NCI-H1417 treated with DMSO at 0.1 percent for 48 hours (cell line): ENCODE measurements at regions not wholly inside any gene's neighbourhood (a gene's known extent, or its start where the extent isn't known, plus 50 kb on each side); places are given as distances from the start of the nearest gene placed in this dataset.

Source experiments
- DNase-seq: peaks from one replicate; lab custom pipeline; 2025; lab: John Stamatoyannopoulos, UW

GRCh38 chr3:177512945-177513814 lies 315.9 kb upstream of the TBL1XR1 start:
- no peak for DNase-seq

- no peak for DNase-seq
Measured at GRCh38 chr3:177513815-177514610, 316.7 kb upstream of the TBL1XR1 start.

DNA sequence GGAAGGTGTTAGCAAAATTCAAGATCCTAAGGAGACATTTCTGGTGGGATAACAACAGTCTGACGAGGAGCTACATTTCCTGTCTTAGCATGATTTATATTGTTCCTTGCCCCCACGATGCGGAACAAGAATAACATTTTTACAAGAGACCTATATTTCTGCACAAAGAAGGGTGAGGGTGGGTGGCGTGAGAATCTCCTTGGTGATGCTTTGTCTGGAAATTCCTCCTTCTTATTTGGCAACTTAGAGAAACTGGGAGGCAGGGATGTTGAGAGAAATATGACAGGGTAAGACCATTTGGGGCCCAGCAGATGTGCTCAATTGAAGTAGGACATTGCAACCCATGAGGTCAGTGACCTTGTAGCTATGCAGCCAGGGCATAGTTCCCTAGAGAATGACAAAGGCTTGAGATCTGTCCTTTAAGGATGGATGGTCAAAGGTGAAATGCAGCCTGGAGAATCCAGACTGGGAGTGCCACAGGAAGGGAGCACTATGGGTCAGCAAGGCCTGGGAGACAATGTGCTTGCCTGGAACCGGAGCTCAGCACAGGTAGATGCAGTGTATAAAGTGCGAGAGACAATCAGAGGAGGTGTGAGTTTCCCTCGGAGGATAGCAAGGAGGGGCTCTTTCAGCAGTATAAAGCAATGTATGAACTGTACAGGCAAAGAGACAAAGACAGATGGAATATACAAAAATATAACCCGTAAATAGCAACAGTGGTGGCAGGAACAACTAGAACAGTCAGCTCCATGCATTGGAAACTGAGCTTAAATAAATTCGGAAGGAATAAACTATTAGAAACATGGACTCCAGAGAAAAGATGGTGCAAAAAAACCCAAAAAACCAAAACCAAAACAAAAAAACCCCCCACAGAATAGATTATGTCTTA lies 317.6 kb upstream of the TBL1XR1 start:
- DNase-seq = no peak

DNA sequence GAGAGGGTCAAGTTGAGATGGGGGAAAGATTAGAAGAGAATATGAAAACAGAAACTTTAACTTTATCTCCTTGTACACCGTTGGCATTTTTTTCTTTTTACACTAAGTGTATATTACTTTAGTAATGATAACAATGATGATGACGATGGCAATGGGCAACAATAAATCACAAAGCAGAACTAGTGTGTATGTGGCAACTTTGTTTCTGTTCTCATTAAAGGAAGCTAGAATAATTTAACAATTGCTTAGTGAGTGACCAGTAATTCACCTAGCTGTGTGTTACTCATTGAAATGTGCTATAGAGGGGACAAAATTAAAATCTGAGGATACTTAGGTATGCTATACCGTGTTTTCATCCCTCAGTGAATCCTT lies 318.5 kb upstream of the TBL1XR1 start:
- no peak for DNase-seq

GRCh38 chr3:177516158-177517011 lies 319.1 kb upstream of the TBL1XR1 start:
- DNase-seq = no peak

- no peak for DNase-seq
Measured at GRCh38 chr3:177517906-177518305, 320.6 kb upstream of the TBL1XR1 start.

- DNase-seq = no peak
Measured at GRCh38 chr3:177519588-177519987, 322.3 kb upstream of the TBL1XR1 start.

GRCh38 chr3:177521305-177521704 lies 324.0 kb upstream of the TBL1XR1 start:
- no peak for DNase-seq

DNA sequence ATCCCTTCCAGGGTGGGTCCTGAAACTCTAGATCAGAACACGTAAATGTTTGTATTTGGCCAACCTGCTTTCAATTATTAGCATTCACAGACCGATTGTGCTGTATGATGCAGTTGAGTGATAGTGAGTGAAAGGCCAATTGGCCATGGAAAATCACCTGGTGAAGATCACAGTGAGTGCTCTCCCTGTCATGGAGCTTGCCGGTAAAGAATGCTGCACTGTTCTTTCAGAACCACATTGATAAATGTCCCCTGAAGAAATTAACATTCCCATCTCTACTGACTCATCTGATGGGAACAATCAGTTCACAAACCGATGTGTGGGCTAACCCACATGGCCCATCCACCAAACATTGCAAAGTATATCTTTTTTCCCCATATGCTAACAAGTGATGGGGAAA lies 324.8 kb upstream of the TBL1XR1 start:
- DNase-seq = no peak

DNA sequence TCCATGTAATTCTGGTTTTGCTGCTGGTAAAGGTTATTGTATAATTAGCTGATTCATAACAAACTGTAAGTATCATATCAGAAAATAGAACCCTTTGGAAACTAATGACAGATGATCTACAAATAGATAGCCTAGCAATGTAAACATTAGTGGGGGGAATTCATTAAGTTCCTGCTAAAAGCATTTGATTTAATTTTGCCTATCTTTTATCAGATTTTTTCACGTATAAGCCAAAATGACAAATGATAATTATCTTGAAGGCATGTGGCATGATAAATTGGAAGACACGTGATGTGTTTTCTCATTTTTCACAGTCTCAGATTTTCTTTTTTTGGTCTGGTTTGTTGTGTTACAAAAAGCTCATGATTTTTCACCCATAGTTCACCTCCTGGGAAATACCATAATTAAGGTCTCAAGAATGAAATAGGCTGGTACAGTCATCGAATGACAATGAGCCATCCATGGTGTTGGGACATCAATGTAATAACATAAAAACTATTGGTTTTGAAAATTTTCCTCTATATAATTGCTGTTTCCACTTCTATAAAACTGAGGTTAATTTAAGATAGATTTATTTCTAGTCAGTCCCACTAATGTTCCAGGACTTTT lies 325.9 kb upstream of the TBL1XR1 start:
- DNase-seq = no peak

DNA sequence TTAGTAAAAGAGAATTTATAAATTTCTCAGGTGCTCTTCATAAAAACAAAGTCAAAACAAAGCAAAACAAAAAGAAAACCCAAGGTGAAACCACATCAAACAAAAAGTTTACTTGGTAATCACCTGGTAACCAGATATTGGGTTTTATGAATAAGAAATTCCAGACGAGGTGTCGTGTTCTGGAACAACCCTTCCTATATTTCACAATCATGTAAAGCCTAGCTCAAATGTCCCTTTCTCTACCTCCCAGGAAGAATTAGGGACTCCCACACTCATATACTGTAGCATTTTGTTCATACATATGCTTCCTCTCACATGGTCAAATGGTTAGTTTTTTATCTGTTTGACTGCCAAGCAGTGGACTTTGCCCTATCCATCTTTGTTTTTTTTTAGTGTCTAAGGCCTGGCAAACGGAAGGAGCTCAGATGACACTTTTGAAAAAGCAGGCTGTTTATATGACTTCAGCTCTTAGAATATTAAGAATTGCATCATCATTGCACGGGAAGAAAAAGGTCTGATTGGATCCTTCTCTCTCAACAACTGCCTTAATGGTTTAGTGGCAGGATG lies 326.7 kb upstream of the TBL1XR1 start:
- DNase-seq = no peak

- no peak for DNase-seq
Measured at GRCh38 chr3:177524742-177525141, 327.5 kb upstream of the TBL1XR1 start.

- DNase-seq = no peak
Measured at GRCh38 chr3:177525414-177525813, 328.1 kb upstream of the TBL1XR1 start.

- no peak for DNase-seq
Measured at GRCh38 chr3:177525987-177526712, 328.9 kb upstream of the TBL1XR1 start.

DNA sequence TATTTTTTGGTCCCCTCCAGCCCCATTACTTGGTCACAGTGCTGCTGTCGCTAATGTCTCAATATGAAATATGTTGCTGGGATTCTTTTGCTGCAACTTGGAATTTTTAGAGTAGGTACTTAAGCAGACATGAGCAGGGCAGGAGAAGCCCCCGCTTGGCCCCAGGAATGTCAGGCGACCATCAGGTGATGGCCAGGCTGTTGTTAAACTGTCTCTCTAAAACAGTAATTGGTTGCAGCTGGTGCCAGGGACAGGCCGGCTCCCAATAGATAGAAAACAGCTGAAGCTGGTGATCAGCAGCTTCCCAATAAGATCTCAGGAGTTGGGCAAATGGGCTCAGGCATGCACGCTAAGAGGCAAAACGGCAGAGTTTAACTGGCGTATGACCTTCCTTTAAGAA lies 329.9 kb upstream of the TBL1XR1 start:
- no peak for DNase-seq

DNA sequence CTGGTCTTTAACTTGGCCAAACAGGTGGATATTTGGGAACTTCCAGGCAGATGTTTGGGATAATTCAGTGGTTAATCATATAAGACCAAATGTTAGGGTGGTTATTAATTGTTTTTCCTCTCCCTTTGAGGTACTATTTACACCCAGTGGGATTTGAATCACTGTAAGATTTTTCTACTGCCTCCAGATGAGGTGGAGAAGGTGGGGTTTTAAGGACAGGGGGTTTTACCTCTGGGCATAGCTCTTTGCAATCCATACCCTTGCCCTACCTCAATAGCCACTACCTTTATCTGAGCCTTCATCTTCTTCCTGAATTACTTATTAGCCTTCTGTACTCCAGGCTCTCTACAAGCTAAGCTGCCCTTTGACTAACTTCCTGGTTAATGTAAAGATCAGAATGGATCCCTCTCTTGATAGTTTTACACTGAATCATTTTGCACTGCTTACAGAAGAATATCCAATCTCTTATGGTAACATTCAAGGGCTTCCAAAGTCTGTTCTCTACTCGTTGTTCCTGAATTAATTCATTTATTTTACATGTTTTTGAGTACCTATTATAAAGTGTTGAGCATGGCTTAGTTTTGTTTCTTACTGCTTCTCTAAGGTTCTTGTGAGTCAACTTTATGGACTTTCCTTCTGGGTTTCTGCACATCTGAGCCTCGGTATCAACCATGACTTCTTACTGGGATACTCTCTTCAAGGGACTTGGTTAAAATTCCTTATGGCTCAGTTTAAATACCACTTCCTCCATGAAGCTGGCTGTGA lies 331.2 kb upstream of the TBL1XR1 start:
- no peak for DNase-seq

- no peak for DNase-seq
Measured at GRCh38 chr3:177529071-177529550, 331.8 kb upstream of the TBL1XR1 start.

DNA sequence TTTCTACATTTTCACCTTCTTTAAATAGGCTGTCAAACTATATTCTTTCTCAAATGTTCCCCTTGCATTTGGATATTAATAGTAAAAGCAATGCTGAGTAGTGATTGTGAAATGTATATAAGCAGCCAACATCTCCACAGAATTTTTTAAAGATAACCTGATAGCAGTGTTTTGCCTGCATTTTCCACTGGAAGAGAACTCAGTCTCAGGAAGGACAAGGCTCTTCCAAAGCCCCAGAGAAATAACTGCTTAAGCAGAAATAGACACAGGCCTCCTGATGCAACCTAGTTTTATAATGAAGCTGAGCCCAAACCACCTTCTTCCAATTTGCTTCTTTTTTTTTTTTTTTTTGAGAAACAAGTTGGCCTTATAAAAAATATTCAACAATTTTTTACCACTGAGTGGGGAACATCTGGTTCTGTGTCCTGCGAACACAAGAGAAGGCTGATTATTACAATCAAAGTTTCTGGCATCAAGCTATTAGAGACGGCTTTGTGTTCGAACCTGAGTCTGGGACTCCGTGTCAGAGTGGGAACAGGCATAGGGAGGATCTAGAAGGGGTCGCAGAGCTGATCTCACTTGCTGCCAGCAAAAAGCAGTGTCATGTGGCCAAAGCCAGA lies 332.5 kb upstream of the TBL1XR1 start:
- DNase-seq = no peak
